ENCODE measurements at regions not wholly inside any gene's neighbourhood (a gene's known extent, or its start where the extent isn't known, plus 50 kb on each side); places are given as distances from the start of the nearest gene placed in this dataset.

- H3K4me1 ChIP-seq (ENCODE audit: insufficient read depth) = no peaks in the 10 kb centered on the region
- H3K79me2 ChIP-seq = no peaks in the 10 kb centered on the region
- no peaks in the 10 kb centered on the region for H3K27me3 ChIP-seq
- H3K9me2 ChIP-seq (replicated peaks; ENCODE audit: insufficient read depth) = no peaks in the 10 kb centered on the region
- no peak overlapping the region for H3K4me3 ChIP-seq
- H3K36me3 ChIP-seq (replicated peaks; ENCODE audit: insufficient read depth, low read depth) = no peaks in the 10 kb centered on the region
- H3K9me3 ChIP-seq (ENCODE audit: low read depth) = no peaks in the 10 kb centered on the region
- no peak overlapping the region for H3K4me2 ChIP-seq
- TF ChIP-seq EZH2 (IDR thresholded peaks at IDR 0.05; ENCODE audit: borderline replicate concordance) = no peak
- no peak for TF ChIP-seq CTCF (IDR thresholded peaks at IDR 0.05; ENCODE audit: poor library complexity)
- no peak for TF ChIP-seq EZH2phosphoT487 (IDR thresholded peaks at IDR 0.05; ENCODE audit: low read depth, severe bottlenecking, unreplicated experiment)
- no peaks in the 10 kb centered on the region for H4K20me1 ChIP-seq (ENCODE audit: insufficient read depth, poor library complexity, severe bottlenecking)
- H2AFZ ChIP-seq = no peak overlapping the region
- DNase-seq (ENCODE audit: low spot score) = no peak
- no peak overlapping the region for H3K27ac ChIP-seq
- WGBS (ENCODE audit: low lambda C conversion rate, missing lambda C conversion rate) = 71% methylated on average over 2 of the region's 2 CpGs
Observed at GRCh38 chr13:80668452-80668851, 327.5 kb upstream of the SPRY2 start.

GRCh38 chr13:80666782-80667552 is 326.0 kb upstream of the SPRY2 start:
- H4K20me1 ChIP-seq (ENCODE audit: insufficient read depth, poor library complexity, severe bottlenecking) = no peaks in the 10 kb centered on the region
- no peak overlapping the region for H3K4me3 ChIP-seq
- no peaks in the 10 kb centered on the region for H3K27me3 ChIP-seq
- TF ChIP-seq CTCF (IDR thresholded peaks at IDR 0.05; ENCODE audit: poor library complexity) (no peak), EZH2 (IDR thresholded peaks at IDR 0.05; ENCODE audit: borderline replicate concordance) (no peak), EZH2phosphoT487 (IDR thresholded peaks at IDR 0.05; ENCODE audit: low read depth, severe bottlenecking, unreplicated experiment) (no peak)
- no peaks in the 10 kb centered on the region for H3K9me2 ChIP-seq (replicated peaks; ENCODE audit: insufficient read depth)
- no peaks in the 10 kb centered on the region for H3K79me2 ChIP-seq
- no peak overlapping the region for H2AFZ ChIP-seq
- DNase-seq (ENCODE audit: low spot score) = no peak
- no peaks in the 10 kb centered on the region for H3K9me3 ChIP-seq (ENCODE audit: low read depth)
- no peak overlapping the region for H3K27ac ChIP-seq
- 79% methylated on average over 1 of the region's 1 CpG for WGBS (ENCODE audit: low lambda C conversion rate, missing lambda C conversion rate)
- H3K4me2 ChIP-seq = no peak overlapping the region
- no peaks in the 10 kb centered on the region for H3K4me1 ChIP-seq (ENCODE audit: insufficient read depth)
- no peaks in the 10 kb centered on the region for H3K36me3 ChIP-seq (replicated peaks; ENCODE audit: insufficient read depth, low read depth)

GRCh38 chr13:80665792-80666333 is 324.9 kb upstream of the SPRY2 start:
- no peak for DNase-seq (ENCODE audit: low spot score)
- H4K20me1 ChIP-seq (ENCODE audit: insufficient read depth, poor library complexity, severe bottlenecking) = no peaks in the 10 kb centered on the region
- no peak overlapping the region for H3K4me3 ChIP-seq
- no peaks in the 10 kb centered on the region for H3K9me3 ChIP-seq (ENCODE audit: low read depth)
- TF ChIP-seq EZH2 (IDR thresholded peaks at IDR 0.05; ENCODE audit: borderline replicate concordance) = no peak
- no peak for TF ChIP-seq CTCF (IDR thresholded peaks at IDR 0.05; ENCODE audit: poor library complexity)
- no peak for TF ChIP-seq EZH2phosphoT487 (IDR thresholded peaks at IDR 0.05; ENCODE audit: low read depth, severe bottlenecking, unreplicated experiment)
- no peaks in the 10 kb centered on the region for H3K27me3 ChIP-seq
- no peak overlapping the region for H2AFZ ChIP-seq
- H3K4me2 ChIP-seq = no peak overlapping the region
- H3K4me1 ChIP-seq (ENCODE audit: insufficient read depth) = no peaks in the 10 kb centered on the region
- H3K9me2 ChIP-seq (replicated peaks; ENCODE audit: insufficient read depth) = no peaks in the 10 kb centered on the region
- no peaks in the 10 kb centered on the region for H3K36me3 ChIP-seq (replicated peaks; ENCODE audit: insufficient read depth, low read depth)
- 82% methylated on average over 3 of the region's 3 CpGs for WGBS (ENCODE audit: low lambda C conversion rate, missing lambda C conversion rate)
- H3K27ac ChIP-seq = no peak overlapping the region
- H3K79me2 ChIP-seq = no peaks in the 10 kb centered on the region

Measured in hepatocyte (in vitro differentiated cells).